Naive thymus-derived CD4-positive, alpha-beta T cell (primary cell): ENCODE measurements at regions not wholly inside any gene's neighbourhood (a gene's known extent, or its start where the extent isn't known, plus 50 kb on each side); places are given as distances from the start of the nearest gene placed in this dataset.

Experiments
- ATAC-seq: fragments of 150-1000 bp; cut with Tn5 transposase; 2 replicates; pipeline ENCODE4 v1.10.0; 2021; ENCODE audit warnings: mild to moderate bottlenecking, moderate library complexity
- CTCF ChIA-PET: fragments of 350-600 bp; sonication (Branson Sonifier 250); formaldehyde crosslinking; loops from one replicate; lab custom pipeline; 2021; ENCODE audit warnings: antibody characterized with exemption; lab: Charles Lee
- POLR2A ChIA-PET: fragments of 350-600 bp; sonication (Branson Sonifier 250); formaldehyde crosslinking; loops from one replicate; lab custom pipeline; 2021; ENCODE audit warnings: antibody characterized with exemption, inconsistent platforms; lab: Charles Lee
- DNase-seq, 9 donors: peaks; one replicate each; pipeline versions ENCODE4 v3.0.0 to v3.0.0-alpha.2; 2020 to 2022; ENCODE audit warnings: mixed read lengths in 1 of 9
- H3K27ac ChIP-seq: one replicate; pipeline ENCODE4 v1.7.0; 2013; ENCODE audit warnings: mild to moderate bottlenecking, low read depth, low read length, moderate library complexity
- H3K27me3 ChIP-seq, 2 donors: one replicate each; pipeline ENCODE4 v1.7.0; 2013; ENCODE audit warnings: low read length in 2 of 2, mild to moderate bottlenecking in 2 of 2, moderate library complexity in 2 of 2; ENCODE audit not compliant: control insufficient read depth in 2 of 2, insufficient read depth in 2 of 2
- H3K36me3 ChIP-seq, 3 experiments: 1 replicate in 2 of 3; 2 replicates in 1 of 3; pipeline ENCODE4 v1.7.0; 2013; ENCODE audit warnings: low read length in 3 of 3, mild to moderate bottlenecking in 3 of 3, moderate library complexity in 1 of 3; ENCODE audit not compliant: insufficient read depth in 3 of 3, control insufficient read depth in 2 of 3
- H3K4me1 ChIP-seq, 2 donors: one replicate each; pipeline ENCODE4 v1.7.0; 2013; ENCODE audit warnings: low read length in 2 of 2, mild to moderate bottlenecking in 2 of 2, moderate library complexity in 1 of 2; ENCODE audit not compliant: control insufficient read depth in 2 of 2, insufficient read depth in 2 of 2
- H3K4me3 ChIP-seq: 2 replicates; pipeline ENCODE4 v1.7.0; 2013; ENCODE audit warnings: mild to moderate bottlenecking, low read length
- H3K9me3 ChIP-seq, 3 experiments: 1 replicate in 2 of 3; 2 replicates in 1 of 3; pipeline ENCODE4 v1.7.0; 2013; ENCODE audit warnings: low read length in 3 of 3; ENCODE audit not compliant: control insufficient read depth in 2 of 3
- H3K27ac Mint-ChIP-seq, 9 donors: one replicate each; pipeline ENCODE4 v1.8.0; 2020 to 2022; ENCODE audit warnings: mixed read lengths in 9 of 9, mild to moderate bottlenecking in 8 of 9, moderate library complexity in 5 of 9, inconsistent platforms in 2 of 9
- H3K27me3 Mint-ChIP-seq, 5 donors: one replicate each; pipeline ENCODE4 v1.8.0; 2021 to 2022; ENCODE audit warnings: mixed read lengths in 5 of 5, mild to moderate bottlenecking in 1 of 5
- H3K36me3 Mint-ChIP-seq, 5 donors: one replicate each; pipeline ENCODE4 v1.8.0; 2020 to 2022; ENCODE audit warnings: mixed read lengths in 5 of 5, mild to moderate bottlenecking in 3 of 5, inconsistent platforms in 1 of 5
- H3K4me1 Mint-ChIP-seq, 7 donors: one replicate each; pipeline ENCODE4 v1.8.0; 2020 to 2022; ENCODE audit warnings: mixed read lengths in 7 of 7, mild to moderate bottlenecking in 3 of 7, inconsistent platforms in 1 of 7
- H3K4me3 Mint-ChIP-seq, 10 donors: one replicate each; pipeline ENCODE4 v1.8.0; 2020 to 2022; ENCODE audit warnings: mild to moderate bottlenecking in 10 of 10, mixed read lengths in 10 of 10, moderate library complexity in 6 of 10, inconsistent platforms in 2 of 10
- H3K9me3 Mint-ChIP-seq, 11 donors: one replicate each; pipeline ENCODE4 v1.8.0; 2020 to 2022; ENCODE audit warnings: mixed read lengths in 11 of 11, mild to moderate bottlenecking in 4 of 11, inconsistent platforms in 1 of 11, moderate library complexity in 1 of 11
- intact Hi-C, 2 donors: fragments of 100-400 bp; cut with micrococcal nuclease; formaldehyde crosslinking; loops; one replicate each; pipeline ENCODE4 v1.15.1; 2023

- Mint-ChIP-seq H3K27me3 (peaks cover 0 to 17% (median 7%) of the 10 kb centered on the region in 5 donors), H3K4me1 (peaks cover 0 to 18% (median 0%) of the 10 kb centered on the region in 7 donors), H3K9me3 (no peaks in the 10 kb centered on the region), H3K4me3 (no peak overlapping the region), H3K27ac (no peak overlapping the region), H3K36me3 (peaks cover 0 to 2% (median 0%) of the 10 kb centered on the region in 5 donors)
- Histone ChIP-seq H3K27me3 (peaks cover 0 to 4% of the 10 kb centered on the region in 2 donors), H3K27ac (no peak overlapping the region), H3K9me3 (no peaks in the 10 kb centered on the region), H3K4me1 (no peaks in the 10 kb centered on the region), H3K4me3 (no peak overlapping the region), H3K36me3 (no peaks in the 10 kb centered on the region)
- no peak for ATAC-seq
- no peak for DNase-seq
- intact Hi-C loops, result no loop called here
- ChIA-PET POLR2A (no interaction called here), CTCF (interaction anchor here (1.4 kb wide), 1 partner anchor 292 kb away, joined by 5 read pairs; no protein-coding TSS in a partner anchor)
These were observed 119.4 kb downstream of the SMIM20 start for GRCh38 chr4:26033389-26033788.

DNA sequence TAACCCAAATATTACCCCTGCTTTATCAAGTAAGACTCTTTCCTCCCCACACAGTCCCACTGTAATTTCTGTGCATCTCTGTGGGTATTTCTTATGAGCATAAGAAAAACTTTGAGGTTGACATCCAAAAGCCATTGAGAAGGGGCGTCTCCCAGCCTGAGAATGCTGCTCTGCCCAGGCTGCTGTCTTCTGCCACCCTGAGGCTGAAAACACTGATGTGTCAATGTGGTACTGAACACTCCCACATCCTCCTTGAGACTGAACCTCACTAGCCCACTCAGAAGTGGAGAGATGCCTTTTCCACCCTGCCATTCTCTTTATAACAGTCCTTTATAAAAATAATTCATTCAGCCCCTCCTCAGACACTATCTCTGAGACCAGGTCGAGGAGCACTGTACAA lies 120.8 kb downstream of the SMIM20 start:
- intact Hi-C loops, result no loop called here
- peak; percentile 37 for ATAC-seq

DNA sequence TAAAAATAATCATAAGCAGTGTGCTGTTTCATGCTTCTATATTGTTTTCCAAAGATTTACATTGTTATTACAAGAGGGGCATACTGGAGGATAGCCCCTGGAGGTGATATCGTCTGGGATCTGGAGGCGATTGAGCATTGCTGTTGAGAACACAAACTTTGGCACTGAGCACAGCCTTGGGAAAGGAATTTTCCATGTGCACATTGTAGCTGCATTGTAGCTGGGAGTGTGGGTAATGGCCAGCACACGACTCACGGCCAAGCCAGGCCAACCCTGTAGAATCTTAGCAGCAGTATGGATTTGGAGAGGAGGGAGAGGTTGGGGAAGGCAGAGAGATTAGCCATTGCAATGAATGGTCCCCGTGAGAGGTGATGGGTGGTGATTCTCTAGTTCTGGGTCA lies 121.9 kb downstream of the SMIM20 start:
- ChIA-PET POLR2A (no interaction called here), CTCF (no interaction called here)
- H3K9me3 ChIP-seq, result no peaks in the 10 kb centered on the region
- H3K27me3 Mint-ChIP-seq, result peaks cover 0 to 15% (median 7%) of the 10 kb centered on the region in 5 donors
- no peak overlapping the region for H3K27ac ChIP-seq
- H3K27me3 ChIP-seq, result no peaks in the 10 kb centered on the region
- no peak for DNase-seq
- H3K4me3 Mint-ChIP-seq, result no peak overlapping the region
- peaks cover 0 to 5% (median 0%) of the 10 kb centered on the region in 5 donors for H3K36me3 Mint-ChIP-seq
- no peak overlapping the region for H3K4me3 ChIP-seq
- H3K36me3 ChIP-seq, result no peaks in the 10 kb centered on the region
- peaks cover 0 to 2% (median 0%) of the 10 kb centered on the region in 11 donors for H3K9me3 Mint-ChIP-seq
- no peak for ATAC-seq
- peaks cover 0 to 12% (median 0%) of the 10 kb centered on the region in 7 donors for H3K4me1 Mint-ChIP-seq
- no peaks in the 10 kb centered on the region for H3K4me1 ChIP-seq
- no peak overlapping the region for H3K27ac Mint-ChIP-seq
- intact Hi-C loops, result no loop called here

More for the DNA sequence above, 120.8 kb downstream of the SMIM20 start:
- H3K27me3 ChIP-seq, result no peaks in the 10 kb centered on the region
- peaks cover 0 to 20% (median 7%) of the 10 kb centered on the region in 5 donors for H3K27me3 Mint-ChIP-seq
- POLR2A ChIA-PET, result no interaction called here
- CTCF ChIA-PET, result no interaction called here
- no peaks in the 10 kb centered on the region for H3K9me3 ChIP-seq
- H3K4me1 ChIP-seq, result no peaks in the 10 kb centered on the region
- H3K27ac Mint-ChIP-seq, result no peak overlapping the region
- H3K36me3 ChIP-seq, result no peaks in the 10 kb centered on the region
- H3K4me3 ChIP-seq, result no peak overlapping the region
- peaks cover 0 to 20% (median 0%) of the 10 kb centered on the region in 7 donors for H3K4me1 Mint-ChIP-seq
- peak in 1 of 9 donors; percentile 32 for DNase-seq
- H3K4me3 Mint-ChIP-seq, result no peak overlapping the region
- H3K36me3 Mint-ChIP-seq, result peaks cover 0 to 5% (median 0%) of the 10 kb centered on the region in 5 donors
- no peak overlapping the region for H3K27ac ChIP-seq
- no peaks in the 10 kb centered on the region for H3K9me3 Mint-ChIP-seq

DNA sequence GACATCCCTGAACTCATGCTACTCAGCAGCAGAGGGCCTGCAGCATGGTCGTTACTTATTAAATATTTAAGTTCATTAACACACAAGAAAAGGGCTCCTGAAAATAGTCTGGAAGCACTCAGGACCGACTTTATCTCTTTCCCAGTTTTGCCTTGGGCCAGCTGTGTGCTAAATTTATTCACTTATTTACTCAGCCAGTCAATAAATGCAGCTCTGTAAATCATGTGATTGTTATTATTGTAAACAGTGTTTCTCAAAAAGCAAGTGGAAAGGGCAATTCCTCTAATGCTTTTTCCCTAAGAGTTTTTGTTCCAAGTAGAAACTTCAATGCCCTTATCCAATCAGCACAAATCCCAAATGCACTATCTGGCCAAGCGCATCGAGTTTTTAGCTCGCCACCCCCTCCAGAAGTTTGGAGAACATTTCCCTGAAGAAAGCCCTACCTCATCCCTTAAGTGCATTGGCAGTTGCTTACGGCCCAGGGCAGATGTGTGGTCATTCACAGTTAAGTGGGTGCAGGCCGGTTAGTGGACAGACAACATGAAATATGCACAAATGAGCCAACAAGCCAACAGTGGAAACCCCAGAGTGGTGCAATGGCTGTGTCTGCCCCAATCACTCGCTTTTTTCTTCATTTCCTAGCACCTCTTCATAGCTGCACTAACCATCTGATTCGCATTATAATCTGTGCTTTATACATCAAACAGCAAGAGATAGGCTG lies 125.8 kb downstream of the SMIM20 start:
- Mint-ChIP-seq H3K27me3 (peaks cover 0 to 21% (median 13%) of the 10 kb centered on the region in 5 donors), H3K4me3 (no peak overlapping the region), H3K9me3 (peaks cover 0 to 2% (median 0%) of the 10 kb centered on the region in 11 donors), H3K4me1 (peaks cover 0 to 9% (median 0%) of the 10 kb centered on the region in 7 donors), H3K27ac (no peak overlapping the region), H3K36me3 (peaks cover 0 to 5% (median 0%) of the 10 kb centered on the region in 5 donors)
- Histone ChIP-seq H3K4me1 (no peaks in the 10 kb centered on the region), H3K4me3 (no peak overlapping the region), H3K27ac (no peak overlapping the region), H3K27me3 (no peaks in the 10 kb centered on the region), H3K36me3 (no peaks in the 10 kb centered on the region), H3K9me3 (no peaks in the 10 kb centered on the region)
- ATAC-seq, result no peak
- no peak for DNase-seq
- POLR2A ChIA-PET, result no interaction called here
- CTCF ChIA-PET, result no interaction called here
- intact Hi-C loops, result no loop called here

GRCh38 chr4:26044524-26044923 lies 130.5 kb downstream of the SMIM20 start:
- no peaks in the 10 kb centered on the region for H3K36me3 ChIP-seq
- H3K4me3 Mint-ChIP-seq, result no peak overlapping the region
- POLR2A ChIA-PET, result no interaction called here
- intact Hi-C loops, result no loop called here
- no peaks in the 10 kb centered on the region for H3K4me1 Mint-ChIP-seq
- no peaks in the 10 kb centered on the region for H3K9me3 ChIP-seq
- no peak overlapping the region for H3K27ac ChIP-seq
- CTCF ChIA-PET, result interaction anchor here (1.1 kb wide), 1 partner anchor 11 kb away, joined by 3 read pairs; no protein-coding TSS in a partner anchor
- no peak overlapping the region for H3K4me3 ChIP-seq
- peaks cover 5 to 27% (median 14%) of the 10 kb centered on the region in 5 donors for H3K27me3 Mint-ChIP-seq
- peaks cover 0 to 3% (median 0%) of the 10 kb centered on the region in 5 donors for H3K36me3 Mint-ChIP-seq
- H3K4me1 ChIP-seq, result no peaks in the 10 kb centered on the region
- H3K9me3 Mint-ChIP-seq, result peaks cover 0 to 5% (median 0%) of the 10 kb centered on the region in 11 donors
- ATAC-seq (no peak), DNase-seq (no peak)
- no peaks in the 10 kb centered on the region for H3K27me3 ChIP-seq
- no peak overlapping the region for H3K27ac Mint-ChIP-seq

- Mint-ChIP-seq H3K4me1 (no peaks in the 10 kb centered on the region), H3K4me3 (no peak overlapping the region), H3K27me3 (peaks cover 5 to 27% (median 14%) of the 10 kb centered on the region in 5 donors), H3K27ac (no peak overlapping the region), H3K36me3 (peaks cover 0 to 3% (median 0%) of the 10 kb centered on the region in 5 donors), H3K9me3 (peaks cover 0 to 5% (median 0%) of the 10 kb centered on the region in 11 donors)
- no peaks in the 10 kb centered on the region for H3K9me3 ChIP-seq
- H3K4me3 ChIP-seq, result no peak overlapping the region
- DNase-seq (no peak), ATAC-seq (no peak)
- ChIA-PET POLR2A (interaction anchor here (0.7 kb wide), 1 partner anchor 11 kb away, joined by 3 read pairs; no protein-coding TSS in a partner anchor), CTCF (interaction anchor here (1.1 kb wide), 1 partner anchor 10 kb away, joined by 3 read pairs; no protein-coding TSS in a partner anchor)
- H3K27me3 ChIP-seq, result no peaks in the 10 kb centered on the region
- H3K27ac ChIP-seq, result no peak overlapping the region
- no peaks in the 10 kb centered on the region for H3K4me1 ChIP-seq
- intact Hi-C loops, result no loop called here
- no peaks in the 10 kb centered on the region for H3K36me3 ChIP-seq
These were observed 131.0 kb downstream of the SMIM20 start for GRCh38 chr4:26044983-26045382.
